SJSA1 (cell line): ENCODE measurements at regions not wholly inside any gene's neighbourhood (a gene's known extent, or its start where the extent isn't known, plus 50 kb on each side); places are given as distances from the start of the nearest gene placed in this dataset.
"Not testable (repeated sequence)": the region's sequence is repeated elsewhere in the genome, so short reads cannot be mapped to it uniquely, and the experiment has no call there.

Experiments
- DNase-seq, 2 experiments: peaks; one replicate each; pipeline ENCODE4 v3.0.0-alpha.2; 2015 to 2020; ENCODE audit warnings: low spot score in 2 of 2, low read depth in 1 of 2
- H3K27ac ChIP-seq: fragments of 250-450 bp; sonication (Bioruptor Pico); 2 replicates; pipeline ENCODE4 v1.5.1; 2020; ENCODE audit warnings: mild to moderate bottlenecking, moderate library complexity
- H3K27me3 ChIP-seq: fragments of 250-450 bp; sonication (Bioruptor Pico); replicated peaks from 2 replicates; pipeline ENCODE4 v1.5.1; 2020; ENCODE audit warnings: mild to moderate bottlenecking, moderate library complexity
- H3K36me3 ChIP-seq: fragments of 250-450 bp; sonication (Bioruptor Pico); 2 replicates; pipeline ENCODE4 v1.5.1; 2020; ENCODE audit warnings: mild to moderate bottlenecking
- H3K4me1 ChIP-seq: fragments of 250-450 bp; sonication (Bioruptor Pico); replicated peaks from 2 replicates; pipeline ENCODE4 v1.6.1; 2021; ENCODE audit warnings: mild to moderate bottlenecking
- H3K4me3 ChIP-seq: fragments of 250-450 bp; sonication (Bioruptor Pico); 2 replicates; pipeline ENCODE4 v1.5.1; 2020; ENCODE audit warnings: mild to moderate bottlenecking
- H3K9me3 ChIP-seq: fragments of 250-450 bp; sonication (Bioruptor Pico); replicated peaks from 2 replicates; pipeline ENCODE4 v1.5.1; 2020; ENCODE audit warnings: mild to moderate bottlenecking

- no peaks in the 10 kb centered on the region for H3K9me3 ChIP-seq
- no peaks in the 10 kb centered on the region for H3K4me1 ChIP-seq
Observed at GRCh38 chr2:128597121-128597762, 278.6 kb upstream of the HS6ST1 start.

GRCh38 chr2:128598260-128598659 is 279.6 kb upstream of the HS6ST1 start:
- H3K4me3 ChIP-seq, H3K27ac ChIP-seq, H3K4me1 ChIP-seq, H3K27me3 ChIP-seq, H3K9me3 ChIP-seq, DNase-seq, H3K36me3 ChIP-seq: not testable (repeated sequence)

More at GRCh38 chr2:128597121-128597762, 278.6 kb upstream of the HS6ST1 start:
- H3K27me3 ChIP-seq: no peaks in the 10 kb centered on the region
- H3K36me3 ChIP-seq: no peaks in the 10 kb centered on the region
- H3K4me3 ChIP-seq: no peak overlapping the region
- H3K27ac ChIP-seq: no peak overlapping the region
- no peak for DNase-seq

- Histone ChIP-seq H3K27me3 (no peaks in the 10 kb centered on the region), H3K36me3 (no peaks in the 10 kb centered on the region), H3K9me3 (no peaks in the 10 kb centered on the region), H3K4me3 (no peak overlapping the region), H3K27ac (no peak overlapping the region), H3K4me1 (no peaks in the 10 kb centered on the region)
- DNase-seq: no peak
Observed at GRCh38 chr2:128598862-128599441, 280.3 kb upstream of the HS6ST1 start.

- no peaks in the 10 kb centered on the region for H3K36me3 ChIP-seq
Observed at GRCh38 chr2:128599700-128600099, 281.0 kb upstream of the HS6ST1 start.

GRCh38 chr2:128600581-128601297 is 282.1 kb upstream of the HS6ST1 start:
- Histone ChIP-seq H3K9me3 (no peaks in the 10 kb centered on the region), H3K27me3 (no peaks in the 10 kb centered on the region), H3K27ac (no peak overlapping the region), H3K4me3 (no peak overlapping the region), H3K36me3 (no peaks in the 10 kb centered on the region), H3K4me1 (no peaks in the 10 kb centered on the region)
- no peak for DNase-seq

More at GRCh38 chr2:128599700-128600099, 281.0 kb upstream of the HS6ST1 start:
- Histone ChIP-seq H3K9me3 (no peaks in the 10 kb centered on the region), H3K27ac (no peak overlapping the region), H3K4me3 (no peak overlapping the region), H3K27me3 (no peaks in the 10 kb centered on the region), H3K4me1 (no peaks in the 10 kb centered on the region)
- DNase-seq: no peak

- no peaks in the 10 kb centered on the region for H3K36me3 ChIP-seq
- no peaks in the 10 kb centered on the region for H3K4me1 ChIP-seq
- H3K27ac ChIP-seq: no peak overlapping the region
- H3K4me3 ChIP-seq: no peak overlapping the region
- no peaks in the 10 kb centered on the region for H3K9me3 ChIP-seq
- no peak for DNase-seq
- no peaks in the 10 kb centered on the region for H3K27me3 ChIP-seq
Observed at GRCh38 chr2:128601298-128602037, 282.8 kb upstream of the HS6ST1 start.

GRCh38 chr2:128602038-128602698 is 283.5 kb upstream of the HS6ST1 start:
- H3K4me3 ChIP-seq: no peak overlapping the region
- no peaks in the 10 kb centered on the region for H3K4me1 ChIP-seq
- H3K27ac ChIP-seq: no peak overlapping the region
- H3K36me3 ChIP-seq: no peaks in the 10 kb centered on the region
- DNase-seq: no peak
- no peaks in the 10 kb centered on the region for H3K27me3 ChIP-seq
- H3K9me3 ChIP-seq: no peaks in the 10 kb centered on the region

GRCh38 chr2:128602699-128603101 is 284.0 kb upstream of the HS6ST1 start:
- no peaks in the 10 kb centered on the region for H3K4me1 ChIP-seq
- H3K9me3 ChIP-seq: no peaks in the 10 kb centered on the region
- H3K36me3 ChIP-seq: no peaks in the 10 kb centered on the region
- H3K27me3 ChIP-seq: no peaks in the 10 kb centered on the region
- H3K4me3 ChIP-seq: no peak overlapping the region
- DNase-seq: no peak
- H3K27ac ChIP-seq: no peak overlapping the region

GRCh38 chr2:128603411-128603924 is 284.8 kb upstream of the HS6ST1 start:
- Histone ChIP-seq H3K9me3 (no peaks in the 10 kb centered on the region), H3K36me3 (no peaks in the 10 kb centered on the region), H3K4me3 (no peak overlapping the region), H3K27ac (no peak overlapping the region), H3K27me3 (no peaks in the 10 kb centered on the region), H3K4me1 (no peaks in the 10 kb centered on the region)
- no peak for DNase-seq

GRCh38 chr2:128604045-128604444 is 285.4 kb upstream of the HS6ST1 start:
- Histone ChIP-seq H3K27ac (no peak overlapping the region), H3K4me1 (no peaks in the 10 kb centered on the region), H3K36me3 (no peaks in the 10 kb centered on the region), H3K27me3 (no peaks in the 10 kb centered on the region), H3K4me3 (no peak overlapping the region), H3K9me3 (no peaks in the 10 kb centered on the region)
- DNase-seq: no peak

GRCh38 chr2:128604581-128604980 is 285.9 kb upstream of the HS6ST1 start:
- H3K4me1 ChIP-seq, H3K27me3 ChIP-seq, DNase-seq: not testable (repeated sequence)

GRCh38 chr2:128605421-128605820 is 286.8 kb upstream of the HS6ST1 start:
- Histone ChIP-seq H3K4me3 (no peak overlapping the region), H3K27ac (no peak overlapping the region), H3K9me3 (no peaks in the 10 kb centered on the region), H3K4me1 (no peaks in the 10 kb centered on the region), H3K27me3 (no peaks in the 10 kb centered on the region), H3K36me3 (no peaks in the 10 kb centered on the region)
- DNase-seq: no peak

More at GRCh38 chr2:128604581-128604980, 285.9 kb upstream of the HS6ST1 start:
- not testable (repeated sequence) for H3K9me3 ChIP-seq, H3K4me3 ChIP-seq, H3K36me3 ChIP-seq, H3K27ac ChIP-seq

- DNase-seq: no peak
- Histone ChIP-seq H3K9me3 (no peaks in the 10 kb centered on the region), H3K27ac (no peak overlapping the region), H3K4me1 (no peaks in the 10 kb centered on the region), H3K36me3 (no peaks in the 10 kb centered on the region), H3K4me3 (no peak overlapping the region), H3K27me3 (no peaks in the 10 kb centered on the region)
Observed at GRCh38 chr2:128605931-128606330, 287.3 kb upstream of the HS6ST1 start.
